ENCODE measurements at regions not wholly inside any gene's neighbourhood (a gene's known extent, or its start where the extent isn't known, plus 50 kb on each side); places are given as distances from the start of the nearest gene placed in this dataset.

DNA sequence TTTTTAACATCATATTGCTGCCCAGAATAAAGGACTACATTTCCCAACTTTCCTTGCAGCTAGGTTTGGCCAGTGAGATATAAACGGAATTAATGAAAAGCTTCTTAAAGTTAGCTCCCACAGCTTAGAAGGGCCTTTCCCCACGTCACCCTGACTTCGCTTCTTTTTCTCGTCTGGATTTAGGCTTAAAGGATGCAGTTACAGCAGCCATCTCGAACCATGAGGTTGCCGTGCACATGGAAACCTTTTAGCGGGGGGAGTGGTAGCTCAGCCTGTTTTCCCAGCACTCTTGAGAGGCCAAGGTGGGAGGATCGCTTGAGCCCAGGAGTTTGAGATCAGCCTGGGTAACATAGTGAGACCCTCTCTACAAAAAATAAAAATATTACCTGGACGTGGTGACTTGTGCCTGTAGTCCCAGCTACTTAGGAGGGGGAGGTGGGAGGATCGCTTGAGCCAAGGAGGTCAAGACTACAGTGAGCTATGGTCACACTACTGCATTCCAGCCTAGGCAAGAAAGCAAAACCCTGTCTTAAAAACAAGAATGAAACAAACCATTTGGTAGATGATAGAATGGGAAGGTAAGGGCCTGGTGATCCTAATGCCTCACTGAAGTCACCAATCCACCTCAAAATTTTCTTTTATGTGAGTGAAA lies 64.3 kb upstream of the C1GALT1 start:
- H3K27me3 Mint-ChIP-seq = no peaks in the 10 kb centered on the region
- H3K36me3 Mint-ChIP-seq = no peaks in the 10 kb centered on the region
- no peak overlapping the region for H3K4me3 Mint-ChIP-seq
- H3K27ac Mint-ChIP-seq = no peak overlapping the region
- H3K4me1 Mint-ChIP-seq = no peaks in the 10 kb centered on the region
- H3K9me3 Mint-ChIP-seq = no peaks in the 10 kb centered on the region
- DNase-seq (no peak), ATAC-seq (replicated peaks) (no peak)

DNA sequence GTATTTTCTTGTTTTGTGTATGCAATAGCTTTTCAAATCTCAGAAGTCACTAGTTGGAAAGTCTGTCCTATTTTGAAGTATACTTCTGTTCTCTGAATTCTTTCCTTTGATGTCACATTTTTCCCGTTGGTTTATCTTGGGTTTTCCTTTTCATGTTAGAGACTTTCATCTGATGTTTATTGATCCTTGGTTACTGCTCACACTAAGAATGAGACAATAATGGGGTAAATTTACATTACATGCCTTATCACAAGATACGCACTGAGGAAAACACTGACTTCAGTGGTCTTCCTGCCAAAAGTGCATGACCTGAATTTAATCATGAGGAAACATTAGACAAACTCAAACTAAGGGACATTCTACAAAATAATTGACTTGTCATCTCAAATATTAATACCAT lies 63.5 kb upstream of the C1GALT1 start:
- Mint-ChIP-seq H3K4me1 (no peaks in the 10 kb centered on the region), H3K36me3 (no peaks in the 10 kb centered on the region), H3K4me3 (no peak overlapping the region), H3K27me3 (no peaks in the 10 kb centered on the region), H3K27ac (no peak overlapping the region), H3K9me3 (no peaks in the 10 kb centered on the region)
- DNase-seq (no peak), ATAC-seq (replicated peaks) (no peak)

DNA sequence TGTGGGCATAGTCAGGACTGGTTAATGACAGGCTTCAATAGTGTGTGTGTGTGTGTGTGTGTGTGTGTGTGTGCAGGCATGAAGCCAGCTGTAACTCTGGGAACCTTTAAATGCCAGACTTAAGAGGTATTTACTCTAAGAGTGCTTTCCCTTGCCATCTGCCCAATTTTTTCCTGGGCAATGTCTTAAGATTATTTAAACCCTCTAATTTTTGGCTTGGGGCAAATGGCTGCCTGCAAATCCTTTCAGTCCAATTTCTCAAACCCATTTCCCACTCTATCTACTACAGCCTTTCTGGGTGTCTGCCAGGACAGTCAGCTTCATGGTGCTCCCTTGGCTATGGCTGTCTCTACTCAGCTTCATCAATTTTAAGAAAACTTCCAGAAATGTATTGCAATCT lies 62.6 kb upstream of the C1GALT1 start:
- no peaks in the 10 kb centered on the region for H3K36me3 Mint-ChIP-seq
- no peak for ATAC-seq (replicated peaks)

GRCh38 chr7:7122033-7122478 lies 60.3 kb upstream of the C1GALT1 start:
- DNase-seq (no peak), ATAC-seq (replicated peaks) (no peak)
- Mint-ChIP-seq H3K4me3 (no peak overlapping the region), H3K9me3 (no peaks in the 10 kb centered on the region), H3K36me3 (no peaks in the 10 kb centered on the region), H3K4me1 (no peaks in the 10 kb centered on the region), H3K27ac (no peak overlapping the region), H3K27me3 (peaks cover 0 to 6% of the 10 kb centered on the region in 2 donors)

More for the DNA sequence above, 62.6 kb upstream of the C1GALT1 start:
- no peaks in the 10 kb centered on the region for H3K4me1 Mint-ChIP-seq
- H3K27ac Mint-ChIP-seq = no peak overlapping the region
- no peaks in the 10 kb centered on the region for H3K9me3 Mint-ChIP-seq
- no peak for DNase-seq
- no peak overlapping the region for H3K4me3 Mint-ChIP-seq
- peaks cover 0 to 6% of the 10 kb centered on the region in 2 donors for H3K27me3 Mint-ChIP-seq

GRCh38 chr7:7122701-7123281 lies 59.6 kb upstream of the C1GALT1 start:
- H3K27me3 Mint-ChIP-seq = peaks cover 0 to 6% of the 10 kb centered on the region in 2 donors
- no peaks in the 10 kb centered on the region for H3K4me1 Mint-ChIP-seq
- no peaks in the 10 kb centered on the region for H3K36me3 Mint-ChIP-seq
- no peak for DNase-seq
- H3K4me3 Mint-ChIP-seq = no peak overlapping the region
- no peaks in the 10 kb centered on the region for H3K9me3 Mint-ChIP-seq
- H3K27ac Mint-ChIP-seq = no peak overlapping the region
- no peak for ATAC-seq (replicated peaks)

DNA sequence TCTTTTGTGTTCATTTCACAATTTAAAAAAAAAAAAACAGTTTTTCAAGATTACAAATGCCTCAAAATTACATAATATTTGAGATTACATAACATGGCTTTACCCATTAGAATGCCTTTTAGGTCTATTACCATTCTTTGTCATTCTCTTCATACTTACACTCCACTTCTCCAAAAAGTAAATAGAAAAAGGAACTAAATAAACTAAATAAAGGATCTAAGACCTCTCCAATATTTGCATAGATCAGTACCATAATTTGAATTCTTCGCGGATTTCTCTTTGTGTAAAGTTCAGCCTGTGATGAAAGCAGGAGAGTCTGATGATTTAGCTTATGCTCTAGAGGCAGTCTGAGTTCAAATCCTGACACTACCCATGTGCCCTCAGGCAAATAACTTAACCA lies 56.4 kb upstream of the C1GALT1 start:
- no peak overlapping the region for H3K4me3 Mint-ChIP-seq
- no peak overlapping the region for H3K27ac Mint-ChIP-seq
- no peaks in the 10 kb centered on the region for H3K9me3 Mint-ChIP-seq
- DNase-seq (no peak), ATAC-seq (replicated peaks) (no peak)
- peaks cover 0 to 6% of the 10 kb centered on the region in 2 donors for H3K27me3 Mint-ChIP-seq
- H3K4me1 Mint-ChIP-seq = peaks cover 2% of the 10 kb centered on the region in 2 donors
- no peaks in the 10 kb centered on the region for H3K36me3 Mint-ChIP-seq

GRCh38 chr7:7127773-7128172 lies 54.6 kb upstream of the C1GALT1 start:
- no peak for ATAC-seq (replicated peaks)
- Mint-ChIP-seq H3K4me3 (no peak overlapping the region), H3K36me3 (no peaks in the 10 kb centered on the region), H3K27ac (no peak overlapping the region), H3K9me3 (no peaks in the 10 kb centered on the region), H3K4me1 (peaks cover 8% of the 10 kb centered on the region in 2 donors), H3K27me3 (peaks cover 0 to 6% of the 10 kb centered on the region in 2 donors)
- no peak for DNase-seq

DNA sequence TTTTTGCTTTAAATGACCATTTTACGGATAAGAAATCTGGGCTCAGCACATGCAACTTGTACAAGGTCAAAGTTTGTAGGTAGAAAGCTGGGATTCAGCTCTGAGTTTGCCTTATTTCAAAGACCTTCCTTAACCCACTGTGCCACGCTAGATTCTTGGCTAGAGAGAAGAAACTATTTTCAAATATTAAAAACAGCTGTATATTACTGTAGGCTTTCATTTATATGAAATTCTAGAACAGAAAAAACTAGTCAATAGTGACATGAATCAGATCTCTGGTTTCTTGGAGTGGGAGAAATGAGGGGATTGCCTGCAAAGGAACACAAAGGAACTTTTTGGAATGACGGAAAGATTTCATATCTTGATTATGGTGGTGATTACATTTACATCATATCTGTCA lies 53.0 kb upstream of the C1GALT1 start:
- no peak for ATAC-seq (replicated peaks)
- Mint-ChIP-seq H3K9me3 (no peaks in the 10 kb centered on the region), H3K27ac (no peak overlapping the region), H3K36me3 (no peaks in the 10 kb centered on the region), H3K4me1 (peaks cover 8% of the 10 kb centered on the region in 2 donors), H3K27me3 (peaks cover 0 to 2% of the 10 kb centered on the region in 2 donors), H3K4me3 (no peak overlapping the region)
- DNase-seq = no peak

GRCh38 chr7:7131273-7131672 lies 51.1 kb upstream of the C1GALT1 start:
- H3K36me3 Mint-ChIP-seq = no peaks in the 10 kb centered on the region
- no peaks in the 10 kb centered on the region for H3K27me3 Mint-ChIP-seq
- DNase-seq (no peak), ATAC-seq (replicated peaks) (peak; percentile 45 to 65)
- no peak overlapping the region for H3K27ac Mint-ChIP-seq
- peaks cover 0 to 2% of the 10 kb centered on the region in 2 donors for H3K9me3 Mint-ChIP-seq
- H3K4me1 Mint-ChIP-seq = peaks cover 8% of the 10 kb centered on the region in 2 donors
- no peak overlapping the region for H3K4me3 Mint-ChIP-seq
